PC-9 (cell line): ENCODE measurements at regions not wholly inside any gene's neighbourhood (a gene's known extent, or its start where the extent isn't known, plus 50 kb on each side); places are given as distances from the start of the nearest gene placed in this dataset.

ENCODE experiments used
- BruUV-seq: library from RNA; stranded (reverse); fragments of 400-500 nt; replicated peaks from 2 replicates; lab custom pipeline; 2021; lab: Mats Ljungman, UMichigan
- CTCF ChIA-PET: fragments of 300-600 bp; sonication (Branson Sonifier 250); formaldehyde crosslinking; loops from one replicate; lab custom pipeline; 2022; ENCODE audit warnings: antibody characterized with exemption; lab: Charles Lee
- POLR2A ChIA-PET: fragments of 300-600 bp; sonication (Branson Sonifier 250); formaldehyde crosslinking; loops from one replicate; lab custom pipeline; 2022; ENCODE audit warnings: antibody characterized with exemption; ENCODE audit not compliant: unreplicated experiment; lab: Charles Lee
- DNase-seq, 2 experiments: peaks; one replicate each; pipeline versions ENCODE4 v3.0.0 to v3.0.0-alpha.2; 2015 to 2022; ENCODE audit warnings: mixed read lengths in 1 of 2
- H2AFZ ChIP-seq: fragments of 200-600 bp; sonication (generic); 2 replicates; pipeline ENCODE4 v1.8.1; 2017; ENCODE audit warnings: antibody characterized with exemption
- H3F3A ChIP-seq: fragments of 200-600 bp; sonication (generic); 2 replicates; pipeline ENCODE4 v1.8.1; 2017; ENCODE audit warnings: antibody characterized with exemption, mild to moderate bottlenecking, low read depth; ENCODE audit not compliant: insufficient read depth
- H3K27ac ChIP-seq: fragments of 200-600 bp; sonication (generic); 2 replicates; pipeline ENCODE4 v1.6.1; 2016; ENCODE audit warnings: mixed run types
- H3K27me3 ChIP-seq: fragments of 200-600 bp; sonication (generic); 2 replicates; pipeline ENCODE4 v1.6.1; 2016; ENCODE audit warnings: low read depth, mixed run types; ENCODE audit not compliant: insufficient read depth
- H3K36me3 ChIP-seq: fragments of 200-600 bp; sonication (generic); 2 replicates; pipeline ENCODE4 v1.6.1; 2016; ENCODE audit warnings: low read depth, mixed run types
- H3K4me1 ChIP-seq: fragments of 200-600 bp; sonication (generic); replicated peaks from 2 replicates; pipeline ENCODE4 v1.6.1; 2016; ENCODE audit warnings: mixed run types; ENCODE audit not compliant: insufficient read depth
- H3K4me2 ChIP-seq: fragments of 200-600 bp; sonication (generic); 2 replicates; pipeline ENCODE4 v1.6.1; 2017; ENCODE audit warnings: mixed run types
- H3K4me3 ChIP-seq: fragments of 200-600 bp; sonication (generic); 2 replicates; pipeline ENCODE4 v1.6.1; 2016; ENCODE audit warnings: mixed run types
- H3K79me2 ChIP-seq: fragments of 200-600 bp; sonication (generic); 2 replicates; pipeline ENCODE4 v1.6.1; 2017; ENCODE audit warnings: low read depth, mixed run types
- H3K9me2 ChIP-seq: fragments of 200-600 bp; sonication (generic); 2 replicates; pipeline ENCODE4 v1.8.1; 2017; ENCODE audit warnings: mild to moderate bottlenecking; ENCODE audit not compliant: insufficient read depth
- H3K9me3 ChIP-seq: fragments of 200-600 bp; sonication (generic); 2 replicates; pipeline ENCODE4 v1.8.1; 2016; ENCODE audit warnings: low read depth; ENCODE audit not compliant: insufficient read depth
- H4K20me1 ChIP-seq: fragments of 200-600 bp; sonication (generic); 2 replicates; pipeline ENCODE4 v1.8.1; 2017; ENCODE audit not compliant: insufficient read depth
- CTCF ChIP-seq: fragments of 200-600 bp; sonication (generic); conservative IDR thresholded peaks from 2 replicates; pipeline ENCODE4 v1.6.1; 2017; ENCODE audit warnings: mixed run types, antibody characterized with exemption, mild to moderate bottlenecking, moderate library complexity
- EZH2 ChIP-seq: fragments of 200-600 bp; sonication (generic); IDR thresholded peaks from 2 replicates; pipeline ENCODE4 v1.8.0; 2017; ENCODE audit warnings: antibody characterized with exemption, low read depth
- intact Hi-C: fragments of 100-400 bp; cut with micrococcal nuclease; formaldehyde crosslinking; loops from one replicate; pipeline ENCODE4 v1.10.0; 2022; ENCODE audit not compliant: unreplicated experiment

GRCh38 chr20:22925613-22925983 is 109.5 kb upstream of the SSTR4 start:
- no peaks in the 10 kb centered on the region for H4K20me1 ChIP-seq
- no peak overlapping the region for H2AFZ ChIP-seq
- H3K27ac ChIP-seq: no peak overlapping the region
- H3K9me2 ChIP-seq: no peaks in the 10 kb centered on the region
- no peaks in the 10 kb centered on the region for H3K36me3 ChIP-seq
- DNase-seq: no peak
- peaks cover 24% of the 10 kb centered on the region for H3K4me1 ChIP-seq
- no TSS peak for BruUV-seq
- peaks cover 56% of the 10 kb centered on the region for H3K27me3 ChIP-seq
- H3K9me3 ChIP-seq: no peaks in the 10 kb centered on the region
- no peak overlapping the region for H3K4me2 ChIP-seq
- H3F3A ChIP-seq: no peaks in the 10 kb centered on the region
- intact Hi-C loops: no loop called here
- no peaks in the 10 kb centered on the region for H3K79me2 ChIP-seq
- TF ChIP-seq CTCF: no peak
- no peak for TF ChIP-seq EZH2
- ChIA-PET POLR2A (no interaction called here), CTCF (no interaction called here)
- no peak overlapping the region for H3K4me3 ChIP-seq

- Histone ChIP-seq H2AFZ (no peak overlapping the region), H3K79me2 (no peaks in the 10 kb centered on the region), H3K36me3 (no peaks in the 10 kb centered on the region), H3K27ac (no peak overlapping the region), H3K9me3 (no peaks in the 10 kb centered on the region), H3K4me3 (no peak overlapping the region), H3K27me3 (peaks cover 58% of the 10 kb centered on the region), H3K4me1 (peaks cover 5% of the 10 kb centered on the region), H4K20me1 (no peaks in the 10 kb centered on the region), H3K4me2 (no peak overlapping the region), H3K9me2 (no peaks in the 10 kb centered on the region), H3F3A (no peaks in the 10 kb centered on the region)
- ChIA-PET CTCF (interaction anchor here (0.6 kb wide), 1 partner anchor 414 kb away, joined by 3 read pairs; no protein-coding TSS in a partner anchor), POLR2A (no interaction called here)
- TF ChIP-seq CTCF (no peak), EZH2 (no peak)
- DNase-seq: no peak
- no TSS peak for BruUV-seq
- intact Hi-C loops: no loop called here
Observed at GRCh38 chr20:22927537-22927936, 107.6 kb upstream of the SSTR4 start.

GRCh38 chr20:22928679-22929078 is 106.4 kb upstream of the SSTR4 start:
- Histone ChIP-seq H2AFZ (no peak overlapping the region), H3F3A (no peaks in the 10 kb centered on the region), H3K36me3 (no peaks in the 10 kb centered on the region), H3K27me3 (peaks cover 58% of the 10 kb centered on the region), H3K4me1 (no peaks in the 10 kb centered on the region), H3K9me2 (no peaks in the 10 kb centered on the region), H3K4me2 (no peak overlapping the region), H3K27ac (no peak overlapping the region), H3K9me3 (no peaks in the 10 kb centered on the region), H4K20me1 (no peaks in the 10 kb centered on the region), H3K79me2 (no peaks in the 10 kb centered on the region), H3K4me3 (no peak overlapping the region)
- DNase-seq: no peak
- POLR2A ChIA-PET: no interaction called here
- BruUV-seq: no TSS peak
- CTCF ChIA-PET: no interaction called here
- TF ChIP-seq EZH2 (no peak), CTCF (no peak)
- intact Hi-C loops: no loop called here
